MM.1S (cell line): ENCODE measurements at regions not wholly inside any gene's neighbourhood (a gene's known extent, or its start where the extent isn't known, plus 50 kb on each side); places are given as distances from the start of the nearest gene placed in this dataset.

ENCODE experiments used
- EZH2 ChIP-seq: fragments of 300-600 bp; sonication (generic); optimal IDR thresholded peaks from 2 replicates; pipeline ENCODE3; 2017; ENCODE audit warnings: low read depth, mild to moderate bottlenecking, antibody characterized with exemption, low read length, mixed read lengths
- EZH2phosphoT487 ChIP-seq: fragments of 300-600 bp; sonication (generic); IDR thresholded peaks from 2 replicates; pipeline ENCODE4 v1.6.1; 2018; ENCODE audit warnings: antibody characterized with exemption, low read length

GRCh38 chr4:4696530-4696929, 154.7 kb upstream of the STX18 start:
- TF ChIP-seq EZH2phosphoT487 = no peak
- TF ChIP-seq EZH2 = no peak
